H1 (cell line): ENCODE measurements at regions not wholly inside any gene's neighbourhood (a gene's known extent, or its start where the extent isn't known, plus 50 kb on each side); places are given as distances from the start of the nearest gene placed in this dataset.

ENCODE experiments used
- CTCF ChIA-PET: fragments of 300-600 bp; sonication (Branson Sonifier 250); formaldehyde crosslinking; loops from one replicate; lab custom pipeline; 2021; ENCODE audit not compliant: partially characterized antibody; lab: Charles Lee
- POLR2A ChIA-PET: fragments of 300-600 bp; sonication (Branson Sonifier 250); formaldehyde crosslinking; loops from one replicate; lab custom pipeline; 2021; ENCODE audit warnings: inconsistent platforms; ENCODE audit not compliant: partially characterized antibody; lab: Charles Lee
- DNase-seq, 2 experiments: peaks; one replicate each; pipeline versions ENCODE4 v3.0.0 to v3.0.0-alpha.2; 2010 to 2022; ENCODE audit warnings: low spot score in 2 of 2, low read depth in 1 of 2, mixed read lengths in 1 of 2
- FAIRE-seq: peaks from 2 replicates; lab custom pipeline; 2011; peaks lifted over from hg19 to GRCh38; lab: Jason Lieb, UNC
- H2AFZ ChIP-seq: 2 replicates; pipeline ENCODE4 v1.8.1; 2012; ENCODE audit warnings: low read length, inconsistent platforms
- H2AK5ac ChIP-seq: 2 replicates; pipeline ENCODE4 v1.6.1; 2013; ENCODE audit warnings: low read depth, low read length
- H2BK120ac ChIP-seq: replicated peaks from 2 replicates; pipeline ENCODE3; 2013; ENCODE audit warnings: low read depth, low read length, inconsistent platforms
- H2BK12ac ChIP-seq: 2 replicates; pipeline ENCODE4 v1.6.1; 2013; ENCODE audit warnings: low read depth, low read length
- H2BK15ac ChIP-seq: 2 replicates; pipeline ENCODE4 v1.6.1; 2013; ENCODE audit warnings: low read length
- H2BK20ac ChIP-seq: 2 replicates; pipeline ENCODE4 v1.6.1; 2013; ENCODE audit warnings: low read length
- H2BK5ac ChIP-seq: 2 replicates; pipeline ENCODE4 v1.6.1; 2013; ENCODE audit warnings: low read depth, low read length
- H3K14ac ChIP-seq: 2 replicates; pipeline ENCODE4 v1.6.1; 2013; ENCODE audit warnings: inconsistent platforms; ENCODE audit not compliant: insufficient read length
- H3K18ac ChIP-seq: 2 replicates; pipeline ENCODE4 v1.6.1; 2013; ENCODE audit warnings: low read length; ENCODE audit errors: extremely low read depth
- H3K23ac ChIP-seq: 2 replicates; pipeline ENCODE4 v1.6.1; 2013; ENCODE audit warnings: inconsistent platforms; ENCODE audit not compliant: insufficient read length
- H3K23me2 ChIP-seq: 2 replicates; pipeline ENCODE4 v1.6.1; 2013; ENCODE audit warnings: low read depth, low read length
- H3K27ac ChIP-seq: 2 replicates; pipeline ENCODE4 v1.6.1; 2011; ENCODE audit warnings: low read depth, low read length, inconsistent platforms
- H3K27me3 ChIP-seq, 4 experiments: replicated peaks in 1 of 4; 1 replicate in 1 of 4; 2 replicates in 3 of 4; pipeline versions ENCODE4 v1.6.1 to v1.8.1; 2011 to 2013; ENCODE audit warnings: low read length in 3 of 4, mild to moderate bottlenecking in 3 of 4, inconsistent platforms in 2 of 4, mixed read lengths in 2 of 4, moderate library complexity in 1 of 4; ENCODE audit not compliant: control insufficient read depth in 3 of 4, insufficient read depth in 3 of 4; ENCODE audit errors: extremely low read depth in 1 of 4
- H3K36me3 ChIP-seq, 4 experiments: 2 replicates each; pipeline versions ENCODE4 v1.6.1 to v1.8.1; 2011 to 2013; ENCODE audit warnings: mild to moderate bottlenecking in 4 of 4, low read length in 3 of 4, moderate library complexity in 2 of 4, control low read depth in 1 of 4, inconsistent platforms in 1 of 4; ENCODE audit not compliant: insufficient read depth in 4 of 4, control insufficient read depth in 2 of 4
- H3K4ac ChIP-seq: replicated peaks from 2 replicates; pipeline ENCODE3; 2013; ENCODE audit warnings: low read length, low read depth, mixed read lengths, inconsistent platforms; ENCODE audit not compliant: insufficient read length
- H3K4me1 ChIP-seq, 4 experiments: replicated peaks in 1 of 4; 1 replicate in 1 of 4; 2 replicates in 3 of 4; pipeline versions ENCODE4 v1.6.1 to v1.8.1; 2011 to 2013; ENCODE audit warnings: low read length in 3 of 4, inconsistent platforms in 2 of 4, mixed read lengths in 1 of 4; ENCODE audit not compliant: insufficient read depth in 4 of 4, control insufficient read depth in 3 of 4
- H3K4me2 ChIP-seq, 2 experiments: 2 replicates each; pipeline versions ENCODE4 v1.6.1 to v1.8.1; 2011 to 2013; ENCODE audit warnings: low read depth in 2 of 2, low read length in 2 of 2, control low read depth in 1 of 2, inconsistent platforms in 1 of 2, mild to moderate bottlenecking in 1 of 2; ENCODE audit not compliant: insufficient read depth in 1 of 2
- H3K4me3 ChIP-seq, 4 experiments: fragments of 200-600, 300-600 bp in 1 of 4; sonication (generic), shearing (Covaris generic), sonication (Bioruptor Twin) in 1 of 4; 2 replicates each; pipeline versions ENCODE4 v1.5.1 to v1.8.1; 2011 to 2016; ENCODE audit warnings: low read length in 4 of 4, low read depth in 3 of 4, control low read depth in 2 of 4, inconsistent platforms in 2 of 4, mild to moderate bottlenecking in 2 of 4, mixed read lengths in 1 of 4, moderate library complexity in 1 of 4; ENCODE audit not compliant: insufficient read depth in 2 of 4; ENCODE audit errors: extremely low read depth in 1 of 4
- H3K56ac ChIP-seq: replicated peaks from 2 replicates; pipeline ENCODE3; 2013; ENCODE audit warnings: low read depth, mild to moderate bottlenecking, mixed read lengths, low read length, inconsistent platforms; ENCODE audit not compliant: insufficient read length
- H3K79me1 ChIP-seq: 2 replicates; pipeline ENCODE4 v1.6.1; 2013; ENCODE audit warnings: low read depth, low read length, control low read depth
- H3K79me2 ChIP-seq, 2 experiments: 2 replicates each; pipeline versions ENCODE4 v1.6.1 to v1.8.1; 2012 to 2013; ENCODE audit warnings: low read length in 2 of 2, mild to moderate bottlenecking in 2 of 2, inconsistent platforms in 1 of 2; ENCODE audit not compliant: insufficient read depth in 2 of 2, control insufficient read depth in 1 of 2
- H3K9ac ChIP-seq, 4 experiments: replicated peaks in 1 of 4; 1 replicate in 1 of 4; 2 replicates in 3 of 4; pipeline versions ENCODE4 v1.6.1 to v1.8.1; 2011 to 2013; ENCODE audit warnings: low read depth in 3 of 4, low read length in 3 of 4, control low read depth in 2 of 4, mild to moderate bottlenecking in 2 of 4, moderate library complexity in 2 of 4, inconsistent platforms in 1 of 4; ENCODE audit errors: extremely low read depth in 1 of 4
- H3K9me3 ChIP-seq, 2 experiments: 2 replicates each; pipeline versions ENCODE4 v1.6.1 to v1.8.1; 2012 to 2013; ENCODE audit warnings: mild to moderate bottlenecking in 2 of 2, moderate library complexity in 2 of 2, control low read depth in 1 of 2, inconsistent platforms in 1 of 2, low read depth in 1 of 2, low read length in 1 of 2, mixed read lengths in 1 of 2; ENCODE audit not compliant: insufficient read depth in 2 of 2
- H4K20me1 ChIP-seq, 2 experiments: replicated peaks in 1 of 2; 2 replicates each; pipeline versions ENCODE3 to v1.8.1; 2011 to 2013; ENCODE audit warnings: inconsistent platforms in 2 of 2, low read length in 2 of 2, mild to moderate bottlenecking in 1 of 2; ENCODE audit not compliant: insufficient read depth in 2 of 2, control insufficient read depth in 1 of 2
- H4K5ac ChIP-seq: 2 replicates; pipeline ENCODE4 v1.6.1; 2013; ENCODE audit warnings: low read length, low read depth, mixed read lengths, inconsistent platforms; ENCODE audit not compliant: insufficient read length
- H4K8ac ChIP-seq: 2 replicates; pipeline ENCODE4 v1.8.0; 2013; ENCODE audit warnings: mild to moderate bottlenecking, moderate library complexity, low read length, inconsistent platforms; ENCODE audit not compliant: insufficient read depth; ENCODE audit errors: extremely low read depth
- H4K91ac ChIP-seq: replicated peaks from 2 replicates; pipeline ENCODE3; 2013; ENCODE audit warnings: low read length, mixed read lengths, inconsistent platforms; ENCODE audit not compliant: insufficient read length
- CEBPB ChIP-seq: IDR thresholded peaks from 2 replicates; pipeline ENCODE4 v1.6.1; 2012; ENCODE audit warnings: low read depth, low read length
- CHD2 ChIP-seq: IDR thresholded peaks from 2 replicates; pipeline ENCODE4 v1.6.1; 2012; ENCODE audit warnings: low read length, improper control_type of control experiment
- HDAC2 ChIP-seq, 2 experiments: fragments of 300-600 bp in 1 of 2; sonication (generic) in 1 of 2; IDR thresholded peaks; 2 replicates each; pipeline ENCODE4 v1.6.1; 2011 to 2012; ENCODE audit warnings: low read depth in 2 of 2, low read length in 2 of 2, mild to moderate bottlenecking in 2 of 2, moderate library complexity in 2 of 2, borderline replicate concordance in 1 of 2, inconsistent platforms in 1 of 2
- JUN ChIP-seq: IDR thresholded peaks from 2 replicates; pipeline ENCODE4 v1.6.1; 2011; ENCODE audit warnings: low read depth, mild to moderate bottlenecking, improper control_type of control experiment, low read length
- whole genome bisulfite sequencing, 2 experiments: shearing (Covaris generic) in 1 of 2; methylation state at CpG; one replicate each; pipeline versions ENCODE4 v1.1.6 to v1.1.7; 2013 to 2015; ENCODE audit warnings: low lambda C conversion rate in 2 of 2, mixed read lengths in 2 of 2, inconsistent platforms in 1 of 2, low coverage in 1 of 2, missing lambda C conversion rate in 1 of 2; ENCODE audit not compliant: insufficient replicate concordance in 2 of 2, insufficient coverage in 1 of 2, insufficient read length in 1 of 2; ENCODE audit errors: extremely low coverage in 1 of 2, missing lambda C conversion rate in 1 of 2; 5-methylcytosine and 5-hydroxymethylcytosine counted together
- TF ChIP-seq, protein P1 (sequence below): IDR thresholded peaks from 2 replicates; pipeline ENCODE4 v1.6.1; 2012; ENCODE audit warnings: inconsistent platforms

DNA sequence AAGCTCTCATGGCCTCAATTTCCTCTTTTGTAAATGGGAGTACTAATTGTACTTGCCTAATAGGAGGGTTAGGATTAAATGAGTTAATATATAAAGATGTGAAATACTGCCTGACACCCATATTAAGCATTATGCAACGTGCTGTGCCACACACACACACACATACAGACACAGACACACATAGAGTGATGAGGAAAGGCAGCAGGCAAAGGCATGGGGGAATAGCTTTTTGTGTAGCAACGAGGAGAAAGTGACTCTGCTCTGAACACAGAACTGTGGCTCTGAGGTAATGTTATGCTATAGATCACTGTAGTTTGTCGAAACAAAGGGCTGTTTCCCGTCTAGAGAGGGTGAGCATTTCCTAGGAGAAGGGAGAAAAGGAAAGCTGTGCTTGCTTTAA is 233.3 kb upstream of the SLCO3A1 start:
- no peak overlapping the region for H3K56ac ChIP-seq
- H3K14ac ChIP-seq = no peak overlapping the region
- H4K91ac ChIP-seq = no peak overlapping the region
- H2BK120ac ChIP-seq = no peak overlapping the region
- H3K23me2 ChIP-seq = peaks cover 2% of the 10 kb centered on the region; the same call in 1 of the 2 replicates
- no peak overlapping the region for H3K27ac ChIP-seq
- no peaks in the 10 kb centered on the region for H3K27me3 ChIP-seq
- H3K23ac ChIP-seq = no peak overlapping the region
- no peaks in the 10 kb centered on the region for H3K9me3 ChIP-seq
- peak overlapping the region; percentile 85; the same call in 1 of the 2 replicates for H2AFZ ChIP-seq
- FAIRE-seq (no peak), DNase-seq (no peak)
- POLR2A ChIA-PET = no interaction called here
- CTCF ChIA-PET = interaction anchor here (1.6 kb wide), 1 partner anchor 17 kb away, joined by 3 read pairs; no protein-coding TSS in a partner anchor
- no peaks in the 10 kb centered on the region for H4K20me1 ChIP-seq
- H3K4ac ChIP-seq = no peak overlapping the region
- H3K4me2 ChIP-seq = no peak overlapping the region
- no peak overlapping the region for H3K4me3 ChIP-seq
- H4K8ac ChIP-seq = no peak overlapping the region
- no peak overlapping the region for H4K5ac ChIP-seq
- no peak overlapping the region for H2BK5ac ChIP-seq
- H3K36me3 ChIP-seq = no peaks in the 10 kb centered on the region
- no peak overlapping the region for H2BK20ac ChIP-seq
- no peaks in the 10 kb centered on the region; a peak in 2 of 7 replicates for H3K4me1 ChIP-seq
- no peaks in the 10 kb centered on the region for H3K79me1 ChIP-seq
- no peak overlapping the region for H3K18ac ChIP-seq
- WGBS, 2 experiments = 74% methylated on average over 4 of the region's 4 CpGs; no CpG with 5 or more reads in 1 of the 2 experiments
- no peak overlapping the region for H2BK15ac ChIP-seq
- H3K79me2 ChIP-seq = no peaks in the 10 kb centered on the region
- H3K9ac ChIP-seq = no peak overlapping the region
- H2BK12ac ChIP-seq = no peak overlapping the region
- no peak overlapping the region for H2AK5ac ChIP-seq
- TF ChIP-seq HDAC2 (IDR thresholded peaks at IDR 0.05; ENCODE audit: borderline replicate concordance in 1 of 2, low read depth in 2 of 2, low read length in 2 of 2) = no peak
- TF ChIP-seq, protein P1, sequence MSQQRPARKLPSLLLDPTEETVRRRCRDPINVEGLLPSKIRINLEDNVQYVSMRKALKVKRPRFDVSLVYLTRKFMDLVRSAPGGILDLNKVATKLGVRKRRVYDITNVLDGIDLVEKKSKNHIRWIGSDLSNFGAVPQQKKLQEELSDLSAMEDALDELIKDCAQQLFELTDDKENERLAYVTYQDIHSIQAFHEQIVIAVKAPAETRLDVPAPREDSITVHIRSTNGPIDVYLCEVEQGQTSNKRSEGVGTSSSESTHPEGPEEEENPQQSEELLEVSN = no peak
- no peak for TF ChIP-seq CHD2
- TF ChIP-seq JUN = no peak
- no peak for TF ChIP-seq CEBPB
